Osteoblast (primary cell): ENCODE measurements at regions not wholly inside any gene's neighbourhood (a gene's known extent, or its start where the extent isn't known, plus 50 kb on each side); places are given as distances from the start of the nearest gene placed in this dataset.
A peak's percentile ranks its signal among the peaks of the same experiment; 100 is the strongest.
"Not testable (repeated sequence)": the region's sequence is repeated elsewhere in the genome, so short reads cannot be mapped to it uniquely, and the experiment has no call there.

Experiments used
- DNase-seq: peaks from one replicate; pipeline ENCODE4 v3.0.0; 2011; ENCODE audit warnings: low spot score, mixed read lengths; ENCODE audit not compliant: insufficient read length; ENCODE audit errors: missing footprints
- H2AFZ ChIP-seq: 2 replicates; pipeline ENCODE4 v1.6.0; 2011; ENCODE audit warnings: mild to moderate bottlenecking, low read length
- H3K27ac ChIP-seq: 2 replicates; pipeline ENCODE4 v1.5.1; 2011; ENCODE audit warnings: mild to moderate bottlenecking, low read depth, low read length, moderate library complexity
- H3K27me3 ChIP-seq: 2 replicates; pipeline ENCODE4 v1.6.0; 2012; ENCODE audit warnings: mild to moderate bottlenecking, control low read depth, inconsistent platforms, low read length, moderate library complexity; ENCODE audit not compliant: insufficient read depth
- H3K36me3 ChIP-seq: 2 replicates; pipeline ENCODE4 v1.5.1; 2011; ENCODE audit warnings: mild to moderate bottlenecking, low read length, control low read depth, moderate library complexity; ENCODE audit not compliant: insufficient read depth
- H3K4me1 ChIP-seq: 2 replicates; pipeline ENCODE4 v1.5.1; 2011; ENCODE audit warnings: mild to moderate bottlenecking, low read length, control low read depth, moderate library complexity; ENCODE audit not compliant: insufficient read depth
- H3K4me2 ChIP-seq: 2 replicates; pipeline ENCODE4 v1.6.0; 2011; ENCODE audit warnings: mild to moderate bottlenecking, low read length; ENCODE audit not compliant: insufficient read depth
- H3K4me3 ChIP-seq: fragments of 200-600 bp; sonication (generic); 3 replicates; pipeline ENCODE4 v1.5.1; 2012; ENCODE audit warnings: mild to moderate bottlenecking, low read length, inconsistent platforms; ENCODE audit not compliant: insufficient read depth
- H3K79me2 ChIP-seq: 2 replicates; pipeline ENCODE4 v1.6.0; 2012; ENCODE audit warnings: mild to moderate bottlenecking, low read length, control low read depth, inconsistent platforms; ENCODE audit not compliant: insufficient read depth
- H3K9me3 ChIP-seq: 2 replicates; pipeline ENCODE4 v1.5.1; 2011; ENCODE audit warnings: low read depth, low read length, control low read depth
- H4K20me1 ChIP-seq: 2 replicates; pipeline ENCODE4 v1.6.0; 2012; ENCODE audit warnings: mild to moderate bottlenecking, low read length, control low read depth; ENCODE audit not compliant: insufficient read depth
- TF ChIP-seq, protein P1 (sequence below): IDR thresholded peaks from 2 replicates; pipeline ENCODE4 v1.5.1; 2011; ENCODE audit warnings: mild to moderate bottlenecking, low read depth, low read length, moderate library complexity; ENCODE audit errors: extremely low read depth

DNA sequence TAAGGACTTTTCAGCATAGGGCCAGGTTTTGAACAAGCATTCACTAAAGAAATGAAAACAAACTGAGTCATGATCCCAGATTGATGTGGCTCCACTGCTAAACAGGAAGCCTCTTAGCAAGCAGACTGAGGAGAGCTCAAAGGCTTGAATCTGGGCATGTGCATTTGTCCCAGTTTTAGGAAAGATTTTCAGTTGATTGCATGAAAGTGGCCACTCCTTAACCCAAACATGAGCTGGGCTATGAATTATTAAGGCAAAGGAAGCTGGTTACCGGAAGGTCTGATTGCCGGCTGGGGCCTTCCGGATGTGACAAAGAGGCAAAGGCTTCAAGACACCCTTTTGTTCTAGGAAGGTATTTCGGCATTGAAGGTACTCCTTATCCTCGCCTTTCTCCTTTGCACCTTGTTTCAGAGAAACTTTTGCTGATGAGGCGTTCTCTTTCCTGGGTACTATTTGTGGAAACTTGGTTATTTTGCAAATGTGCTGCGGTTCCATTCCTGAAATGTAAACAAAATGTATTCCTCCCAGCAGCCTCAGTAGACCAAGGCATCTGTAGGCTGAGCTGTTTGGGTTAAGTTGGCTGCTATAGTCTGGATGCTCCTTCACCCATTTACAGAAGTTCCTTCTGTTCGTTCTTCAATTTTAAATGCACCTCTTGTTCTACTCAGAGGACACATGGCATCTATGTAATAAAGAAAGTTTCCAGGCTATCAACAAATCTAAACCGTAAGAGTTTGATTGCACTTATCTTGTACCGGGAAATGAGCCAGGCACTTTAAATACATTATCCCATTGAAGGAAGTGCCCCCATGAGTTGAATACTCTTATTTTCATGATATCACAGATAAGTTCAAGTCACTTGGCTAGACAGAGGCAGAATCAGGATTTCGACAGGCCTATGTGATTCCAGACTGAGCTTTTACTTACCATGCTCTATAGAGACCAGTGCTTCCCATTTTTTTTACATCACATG, 115.6 kb upstream of the METAP2 start:
- no peaks in the 10 kb centered on the region for H4K20me1 ChIP-seq
- H3K36me3 ChIP-seq = no peaks in the 10 kb centered on the region
- peaks cover 3% of the 10 kb centered on the region for H3K4me1 ChIP-seq
- TF ChIP-seq, protein P1, sequence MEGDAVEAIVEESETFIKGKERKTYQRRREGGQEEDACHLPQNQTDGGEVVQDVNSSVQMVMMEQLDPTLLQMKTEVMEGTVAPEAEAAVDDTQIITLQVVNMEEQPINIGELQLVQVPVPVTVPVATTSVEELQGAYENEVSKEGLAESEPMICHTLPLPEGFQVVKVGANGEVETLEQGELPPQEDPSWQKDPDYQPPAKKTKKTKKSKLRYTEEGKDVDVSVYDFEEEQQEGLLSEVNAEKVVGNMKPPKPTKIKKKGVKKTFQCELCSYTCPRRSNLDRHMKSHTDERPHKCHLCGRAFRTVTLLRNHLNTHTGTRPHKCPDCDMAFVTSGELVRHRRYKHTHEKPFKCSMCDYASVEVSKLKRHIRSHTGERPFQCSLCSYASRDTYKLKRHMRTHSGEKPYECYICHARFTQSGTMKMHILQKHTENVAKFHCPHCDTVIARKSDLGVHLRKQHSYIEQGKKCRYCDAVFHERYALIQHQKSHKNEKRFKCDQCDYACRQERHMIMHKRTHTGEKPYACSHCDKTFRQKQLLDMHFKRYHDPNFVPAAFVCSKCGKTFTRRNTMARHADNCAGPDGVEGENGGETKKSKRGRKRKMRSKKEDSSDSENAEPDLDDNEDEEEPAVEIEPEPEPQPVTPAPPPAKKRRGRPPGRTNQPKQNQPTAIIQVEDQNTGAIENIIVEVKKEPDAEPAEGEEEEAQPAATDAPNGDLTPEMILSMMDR = no peak
- no peak overlapping the region for H3K4me3 ChIP-seq
- H3K27ac ChIP-seq = no peak overlapping the region
- H2AFZ ChIP-seq = peak overlapping the region; percentile 89
- H3K79me2 ChIP-seq = no peaks in the 10 kb centered on the region
- no peaks in the 10 kb centered on the region for H3K9me3 ChIP-seq
- no peaks in the 10 kb centered on the region for H3K27me3 ChIP-seq
- H3K4me2 ChIP-seq = no peak overlapping the region
- peak; percentile 74 for DNase-seq

DNA sequence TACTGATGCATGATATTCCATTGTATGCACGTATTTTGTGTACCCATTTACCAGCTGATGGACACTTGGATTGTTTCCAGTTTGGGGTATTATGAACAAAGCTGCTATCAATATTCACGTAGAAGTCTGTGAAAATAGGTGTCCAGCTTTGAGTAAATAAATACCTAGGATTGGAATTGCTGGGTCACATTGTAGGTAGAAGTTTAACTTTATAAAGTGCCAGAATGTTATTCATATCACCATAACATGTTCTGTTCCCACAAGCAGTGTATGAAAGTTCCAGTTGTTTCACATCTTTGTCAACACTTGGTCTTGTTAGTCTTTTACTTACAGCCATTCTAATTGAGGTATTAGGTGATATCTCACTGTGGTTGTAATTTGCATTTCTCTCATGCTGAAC, 108.0 kb upstream of the METAP2 start:
- H3K4me3 ChIP-seq = no peak overlapping the region
- H3K9me3 ChIP-seq = no peaks in the 10 kb centered on the region
- H3K27ac ChIP-seq = no peak overlapping the region
- no peaks in the 10 kb centered on the region for H3K36me3 ChIP-seq
- H4K20me1 ChIP-seq = no peaks in the 10 kb centered on the region
- H2AFZ ChIP-seq = no peak overlapping the region
- no peaks in the 10 kb centered on the region for H3K27me3 ChIP-seq
- H3K4me1 ChIP-seq = peaks cover 2% of the 10 kb centered on the region
- no peaks in the 10 kb centered on the region for H3K79me2 ChIP-seq
- H3K4me2 ChIP-seq = no peak overlapping the region
- no peak for DNase-seq
- TF ChIP-seq, protein P1 = no peak

DNA sequence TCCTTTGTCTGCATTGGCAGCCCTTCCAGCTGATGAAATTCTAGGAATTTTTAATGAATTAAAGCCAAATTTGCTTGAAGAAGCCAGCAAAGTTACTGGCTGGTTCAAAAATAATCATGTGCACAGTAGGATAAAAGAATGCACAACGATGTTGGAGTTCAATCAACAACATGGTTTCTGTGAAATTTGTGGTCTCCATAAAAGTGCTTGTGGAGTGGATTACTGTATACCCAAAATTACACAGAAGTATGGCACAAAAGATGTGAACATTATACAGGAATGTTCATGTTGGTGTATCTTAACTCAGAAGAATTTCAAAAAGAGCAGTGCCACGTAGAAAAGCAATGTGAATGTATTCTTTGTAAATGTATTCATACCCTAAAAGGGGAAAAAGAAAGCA, 105.0 kb upstream of the METAP2 start:
- Histone ChIP-seq H2AFZ (peak overlapping the region; percentile 9), H3K27ac (no peak overlapping the region), H3K79me2 (no peaks in the 10 kb centered on the region), H4K20me1 (no peaks in the 10 kb centered on the region), H3K36me3 (no peaks in the 10 kb centered on the region), H3K27me3 (no peaks in the 10 kb centered on the region), H3K4me3 (no peak overlapping the region), H3K4me2 (no peak overlapping the region), H3K4me1 (peaks cover 4% of the 10 kb centered on the region), H3K9me3 (no peaks in the 10 kb centered on the region)
- TF ChIP-seq, protein P1 = no peak
- peak; percentile 2 for DNase-seq

DNA sequence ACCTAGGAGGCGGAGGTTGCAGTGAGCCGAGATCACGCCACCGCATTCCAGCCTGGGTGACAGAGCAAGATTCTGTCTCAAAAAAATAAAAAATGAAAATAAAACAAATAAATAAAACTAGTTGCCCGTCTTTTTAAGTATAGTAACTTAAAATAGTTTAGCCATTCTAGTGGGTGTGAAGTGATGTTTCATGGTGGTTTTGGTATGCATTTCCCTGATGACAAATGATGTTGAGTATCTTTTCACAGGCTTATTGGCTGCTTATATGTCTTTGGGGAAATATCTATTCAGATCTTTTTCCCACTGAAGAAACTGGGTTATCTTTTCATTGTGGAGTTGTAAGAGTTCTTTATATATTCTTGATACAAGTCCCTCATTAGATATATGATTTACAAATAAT, 102.4 kb upstream of the METAP2 start:
- TF ChIP-seq, protein P1 = no peak
- Histone ChIP-seq H2AFZ (no peak overlapping the region), H3K9me3 (no peaks in the 10 kb centered on the region), H4K20me1 (no peaks in the 10 kb centered on the region), H3K4me3 (no peak overlapping the region), H3K36me3 (no peaks in the 10 kb centered on the region), H3K4me1 (peaks cover 4% of the 10 kb centered on the region), H3K79me2 (no peaks in the 10 kb centered on the region), H3K4me2 (no peak overlapping the region), H3K27ac (no peak overlapping the region), H3K27me3 (no peaks in the 10 kb centered on the region)
- no peak for DNase-seq

DNA sequence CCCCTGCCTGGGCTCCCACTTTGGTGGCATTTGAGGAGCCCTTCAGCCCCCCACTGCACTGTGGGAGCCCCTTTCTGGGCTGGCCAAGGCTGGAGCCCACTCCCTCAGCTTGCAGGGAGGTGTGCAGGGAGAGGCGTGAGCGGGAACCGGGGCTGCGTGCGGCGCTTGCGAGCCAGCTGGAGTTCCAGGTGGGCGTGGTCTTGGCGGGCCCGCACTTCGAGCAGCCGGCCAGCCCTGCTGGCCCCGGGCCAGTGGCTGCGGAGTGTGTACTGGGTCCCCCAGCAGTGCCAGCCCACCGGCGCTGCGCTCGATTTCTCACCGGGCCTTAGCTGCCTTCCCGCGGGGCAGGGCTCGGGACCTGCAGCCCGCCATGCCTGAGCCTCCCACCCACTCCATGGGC, 94.5 kb upstream of the METAP2 start:
- not testable (repeated sequence) for H3K27me3 ChIP-seq, H3K4me2 ChIP-seq, H3K9me3 ChIP-seq, H4K20me1 ChIP-seq, H3K36me3 ChIP-seq, DNase-seq, H3K79me2 ChIP-seq, H2AFZ ChIP-seq, H3K4me3 ChIP-seq, H3K27ac ChIP-seq
- H3K4me1 ChIP-seq = peaks cover 11% of the 10 kb centered on the region

DNA sequence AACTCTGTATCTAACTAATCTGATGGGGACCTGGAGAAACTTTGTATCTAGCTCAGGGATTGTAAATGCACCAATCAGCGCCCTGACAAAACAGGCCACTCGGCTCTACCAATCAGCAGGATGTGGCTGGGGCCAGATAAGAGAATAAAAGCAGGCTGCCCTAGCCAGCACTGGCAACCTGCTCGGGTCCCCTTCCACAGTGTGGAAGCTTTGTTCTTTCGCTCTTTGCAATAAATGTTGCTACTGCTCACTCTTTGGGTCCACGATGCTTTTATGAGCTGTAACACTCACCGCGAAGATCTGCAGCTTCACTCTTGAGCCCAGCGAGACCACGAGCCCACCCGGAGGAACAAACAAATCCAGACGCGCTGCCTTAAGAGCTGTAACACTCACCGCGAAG, 93.6 kb upstream of the METAP2 start:
- H3K36me3 ChIP-seq, H3K9me3 ChIP-seq, H3K79me2 ChIP-seq, H3K4me2 ChIP-seq, H3K27ac ChIP-seq, DNase-seq, H3K4me3 ChIP-seq, H4K20me1 ChIP-seq, H3K27me3 ChIP-seq, H2AFZ ChIP-seq: not testable (repeated sequence)
- H3K4me1 ChIP-seq = peaks cover 17% of the 10 kb centered on the region
